Activated gamma-delta T cell (primary cell): ENCODE measurements at regions not wholly inside any gene's neighbourhood (a gene's known extent, or its start where the extent isn't known, plus 50 kb on each side); places are given as distances from the start of the nearest gene placed in this dataset.

ENCODE experiments used
- DNase-seq: peaks from one replicate; lab custom pipeline; 2025; lab: John Stamatoyannopoulos, UW

DNA sequence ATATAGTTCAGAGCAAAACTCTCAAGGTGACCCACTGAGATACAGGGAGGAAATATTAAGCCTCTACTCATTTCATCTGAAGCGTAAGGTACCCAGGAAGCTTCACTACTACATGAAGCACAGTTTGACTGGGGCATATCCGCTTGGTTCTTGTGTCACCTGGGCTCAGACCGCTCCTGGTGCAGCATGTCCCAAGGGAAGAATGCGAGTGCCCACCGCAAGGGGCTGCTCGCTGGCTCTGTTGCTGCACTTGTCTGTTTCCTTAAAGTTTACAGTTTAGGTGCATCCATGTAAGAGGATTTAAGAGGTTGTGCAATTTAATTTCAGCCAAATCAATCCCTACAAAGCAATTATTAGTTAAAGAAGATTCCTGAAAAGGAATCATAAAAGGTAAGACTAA, 507.8 kb downstream of the FBXO15 start:
- DNase-seq = no peak

DNA sequence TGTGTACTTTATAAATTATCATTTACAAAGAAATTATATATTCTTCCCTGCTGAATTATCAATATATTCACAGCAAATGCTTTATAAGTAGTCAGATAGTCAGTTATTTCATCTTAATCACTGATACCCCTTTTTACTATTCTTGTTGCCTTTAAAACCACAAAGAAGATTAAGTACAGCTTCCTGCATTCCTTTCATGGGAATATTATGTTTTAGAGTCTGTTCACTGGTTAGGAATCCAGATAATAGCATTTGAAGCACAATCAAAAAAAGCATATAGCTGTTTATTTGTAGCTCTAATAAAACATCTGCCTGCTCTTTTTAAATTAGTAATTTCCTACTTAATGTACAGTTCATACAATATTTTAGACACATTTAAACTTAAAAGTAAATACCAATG, 508.9 kb downstream of the FBXO15 start:
- DNase-seq = no peak

- no peak for DNase-seq
Measured at GRCh38 chr18:73636355-73636754, 511.3 kb downstream of the FBXO15 start.

- no peak for DNase-seq
Measured at GRCh38 chr18:73626859-73627258, 520.8 kb downstream of the FBXO15 start.

GRCh38 chr18:73626221-73626620, 521.4 kb downstream of the FBXO15 start:
- DNase-seq = no peak

- no peak for DNase-seq
Measured at GRCh38 chr18:73621091-73621490, 526.5 kb downstream of the FBXO15 start.

GRCh38 chr18:73617981-73618380, 529.7 kb downstream of the FBXO15 start:
- DNase-seq = no peak

GRCh38 chr18:73615506-73615905, 532.1 kb downstream of the FBXO15 start:
- no peak for DNase-seq

GRCh38 chr18:73614812-73615211, 532.8 kb downstream of the FBXO15 start:
- no peak for DNase-seq

- no peak for DNase-seq
Measured at GRCh38 chr18:73613706-73614340, 533.8 kb downstream of the FBXO15 start.

- no peak for DNase-seq
Measured at GRCh38 chr18:73597832-73598615, 549.6 kb downstream of the FBXO15 start.

DNA sequence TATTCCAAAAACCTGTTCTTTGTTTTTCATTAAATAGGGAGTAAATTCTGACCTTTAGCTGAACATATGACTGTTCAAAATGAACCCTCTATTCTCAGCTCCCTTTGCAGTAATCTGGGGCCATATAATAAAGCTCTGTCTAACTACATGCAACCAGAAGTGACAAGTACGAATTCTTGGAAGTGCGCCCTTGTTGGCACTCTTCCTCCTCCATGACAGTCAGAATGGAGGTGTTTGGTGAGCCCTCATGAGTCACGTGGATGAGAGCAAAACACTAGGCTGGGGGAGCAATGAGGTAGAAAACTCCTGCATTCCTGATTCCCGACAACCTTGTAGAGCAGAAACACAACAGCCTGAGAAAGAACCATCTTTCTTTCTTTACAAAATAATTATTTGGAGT, 552.9 kb downstream of the FBXO15 start:
- no peak for DNase-seq

DNA sequence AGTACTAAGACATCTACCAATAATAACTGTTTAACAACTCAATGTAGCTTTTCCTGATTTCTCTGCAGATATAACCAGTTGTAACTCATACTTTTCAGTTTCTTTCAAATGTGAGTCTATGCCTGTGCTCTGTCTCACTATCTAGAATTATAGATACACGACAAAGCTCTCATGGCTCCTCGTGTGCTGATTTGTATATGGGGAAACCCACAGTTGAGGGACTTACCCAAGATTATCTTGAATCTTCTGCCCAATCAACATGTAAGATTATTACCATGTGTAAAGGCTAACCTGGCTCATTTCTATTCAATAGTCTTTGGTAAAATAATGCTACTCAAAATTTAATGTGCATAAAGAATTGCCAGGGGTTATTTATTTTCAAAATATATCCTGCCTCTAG, 554.4 kb downstream of the FBXO15 start:
- DNase-seq = no peak

DNA sequence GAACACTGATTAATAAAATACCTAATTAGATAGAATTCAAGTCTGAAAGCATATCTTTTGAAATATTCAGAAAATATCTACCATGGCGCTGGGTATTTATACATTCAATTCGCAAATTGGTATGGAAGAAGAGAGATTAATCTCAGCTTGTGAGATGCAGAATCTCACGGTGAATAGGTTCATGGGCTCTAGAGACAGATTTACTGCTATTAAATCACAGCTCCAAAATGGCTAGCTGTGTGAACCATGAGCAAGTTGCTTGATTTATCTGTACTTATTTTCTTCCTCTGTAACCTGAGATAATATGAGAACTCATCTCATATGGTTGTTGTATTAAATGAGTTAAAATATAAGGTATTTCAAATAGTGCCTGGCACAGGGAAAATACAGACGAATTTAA, 556.7 kb downstream of the FBXO15 start:
- no peak for DNase-seq

DNA sequence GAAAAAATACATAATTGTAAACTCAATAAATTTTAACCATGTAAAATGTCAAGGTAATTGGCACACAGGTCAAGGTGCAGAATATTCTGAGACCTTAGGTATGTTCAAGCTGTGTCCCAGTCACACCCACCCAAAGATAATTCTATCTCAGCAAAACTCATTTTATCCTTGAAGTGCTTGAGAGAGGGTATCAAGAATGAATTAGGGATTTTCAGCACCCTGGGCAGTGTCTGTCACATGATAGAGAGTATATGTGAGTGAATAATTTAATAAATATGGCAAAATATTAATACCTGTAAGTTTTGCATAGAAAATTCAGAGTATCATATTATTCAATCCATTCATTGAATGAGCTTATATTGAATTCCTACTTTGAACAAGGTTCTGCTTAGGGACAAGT, 567.9 kb downstream of the FBXO15 start:
- DNase-seq = no peak

- DNase-seq = no peak
Measured at GRCh38 chr18:73577365-73577764, 570.3 kb downstream of the FBXO15 start.

DNA sequence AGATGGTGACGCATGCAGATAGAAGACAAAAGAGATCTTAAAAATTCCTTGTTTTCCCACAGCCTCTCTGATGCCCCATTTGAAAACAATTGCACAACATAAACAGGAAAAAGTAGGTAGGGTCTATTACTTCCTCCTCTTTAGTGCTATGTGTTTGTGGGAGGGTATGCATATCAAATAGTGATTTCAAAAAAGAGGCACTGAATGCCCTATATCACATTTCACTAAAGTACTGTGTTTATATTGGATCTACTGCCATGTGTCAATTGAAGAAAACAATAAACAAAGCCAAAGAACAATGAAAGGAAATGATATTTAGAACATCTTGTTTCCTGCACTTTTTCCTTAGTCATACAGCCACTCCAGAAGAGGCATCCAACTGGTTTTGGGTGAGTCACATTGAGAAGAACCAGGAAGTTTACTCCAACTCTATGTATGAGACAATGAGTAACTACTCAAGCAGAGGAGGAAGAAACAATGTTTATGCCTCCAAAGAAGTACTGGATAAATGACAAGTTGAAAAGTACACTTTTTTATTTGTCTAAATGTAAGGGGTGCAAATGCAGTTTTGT, 583.6 kb downstream of the FBXO15 start:
- no peak for DNase-seq

DNA sequence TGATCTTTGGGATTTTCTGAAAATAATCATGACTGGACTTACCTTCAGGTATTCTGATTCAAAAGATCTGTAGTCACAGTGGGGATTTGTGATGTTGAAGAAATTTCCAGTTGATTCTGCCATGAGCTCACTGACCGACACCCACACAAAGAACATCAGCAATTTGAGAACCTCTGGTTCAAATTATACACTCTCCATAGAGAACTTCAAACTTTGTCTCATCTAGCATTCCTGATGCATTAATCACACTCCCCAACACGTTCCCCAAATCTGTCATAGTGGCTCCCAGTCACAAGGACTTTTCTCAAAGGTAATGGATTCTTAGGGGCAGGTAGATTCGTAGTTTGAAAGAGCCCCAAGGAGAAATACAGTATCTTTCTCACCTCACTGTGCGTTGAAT, 584.3 kb downstream of the FBXO15 start:
- no peak for DNase-seq

DNA sequence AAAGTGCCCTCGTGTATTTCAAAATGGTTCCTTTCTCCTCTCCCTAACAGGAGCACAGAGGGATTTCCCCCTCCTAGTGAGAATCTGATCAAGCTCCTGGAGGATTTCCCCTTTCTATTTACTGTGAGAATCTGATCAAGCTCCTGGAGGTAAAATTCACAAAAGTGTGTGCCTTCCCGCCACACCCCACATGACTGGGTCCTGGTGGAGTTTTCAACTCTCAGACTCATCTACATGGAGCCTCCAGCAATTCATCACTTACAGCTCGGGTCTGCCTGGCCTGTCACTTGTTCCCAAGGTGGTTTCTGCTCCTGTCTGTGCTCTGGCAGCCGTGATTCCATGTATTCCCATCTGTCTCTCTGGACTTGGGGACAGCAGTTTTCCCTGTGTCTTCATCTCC, 590.7 kb downstream of the FBXO15 start:
- DNase-seq = no peak

GRCh38 chr18:73552171-73552570, 595.5 kb downstream of the FBXO15 start:
- DNase-seq = no peak

DNA sequence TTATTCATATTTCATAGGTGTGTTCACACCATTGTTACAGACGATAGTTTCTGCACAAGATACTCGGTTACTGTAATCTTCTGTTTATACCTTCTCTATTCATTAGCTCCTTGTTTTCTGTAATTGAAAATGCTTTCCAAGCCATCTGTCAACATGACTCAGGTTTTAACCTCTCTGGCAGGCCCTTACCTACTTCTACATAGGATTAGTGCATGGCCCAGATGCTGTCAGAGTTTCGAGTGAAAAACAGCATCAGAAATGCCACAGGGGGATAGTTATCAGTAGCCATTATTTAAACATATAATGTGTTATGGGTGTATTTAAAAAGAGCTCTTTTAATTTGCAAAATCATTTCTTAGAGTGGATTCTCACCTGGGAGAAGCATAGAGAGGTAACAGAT, 596.4 kb downstream of the FBXO15 start:
- DNase-seq = no peak

- DNase-seq = no peak
Measured at GRCh38 chr18:73549236-73549635, 598.4 kb downstream of the FBXO15 start.

DNA sequence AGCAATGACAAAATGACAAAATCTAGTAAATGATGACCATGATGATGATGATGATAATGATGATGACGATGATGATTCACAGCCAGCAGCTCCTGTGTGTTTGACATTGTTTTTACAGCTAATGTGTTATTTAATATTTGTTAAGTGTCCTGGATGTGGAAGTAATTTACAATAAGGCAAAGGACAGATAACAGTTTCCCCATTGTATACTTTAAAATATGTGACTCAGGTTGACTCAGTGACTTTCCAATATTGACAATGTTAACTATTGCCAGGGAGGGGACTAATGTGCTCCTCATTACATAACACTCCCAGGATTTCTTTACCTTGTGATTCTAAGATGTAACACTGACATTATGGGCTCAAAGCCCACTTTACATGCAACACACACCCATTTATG, 602.2 kb downstream of the FBXO15 start:
- no peak for DNase-seq
